Right atrium auricular region (tissue), 2 donors: ENCODE measurements at regions not wholly inside any gene's neighbourhood (a gene's known extent, or its start where the extent isn't known, plus 50 kb on each side); places are given as distances from the start of the nearest gene placed in this dataset.

Experiments
- DNase-seq: peaks from one replicate; pipeline ENCODE4 v3.0.0-alpha.2; 2019; ENCODE audit warnings: low spot score
- H3K27ac ChIP-seq, 2 donors: fragments of 200-600 bp; sonication (generic); 1 replicate in 1 of 2; 2 replicates in 1 of 2; pipeline ENCODE4 v1.5.1; 2016 to 2019
- H3K27me3 ChIP-seq, 2 donors: fragments of 200-600 bp; sonication (generic); one replicate each; pipeline versions ENCODE4 v1.5.1 to v1.6.0; 2017 to 2019
- H3K36me3 ChIP-seq: fragments of 200-600 bp; sonication (generic); one replicate; pipeline ENCODE4 v1.5.1; 2016
- H3K4me1 ChIP-seq, 2 donors: fragments of 200-600 bp; sonication (generic); one replicate each; pipeline versions ENCODE4 v1.5.1 to v1.6.0; 2017 to 2019
- H3K4me3 ChIP-seq, 2 donors: fragments of 200-600 bp; sonication (generic); 1 replicate in 1 of 2; 2 replicates in 1 of 2; pipeline ENCODE4 v1.5.1; 2017 to 2019; ENCODE audit warnings: mild to moderate bottlenecking in 1 of 2, moderate library complexity in 1 of 2
- H3K9me3 ChIP-seq, 2 donors: fragments of 200-600 bp; sonication (generic); one replicate each; pipeline ENCODE4 v1.5.1; 2019
- CTCF ChIP-seq, 2 donors: fragments of 200-600 bp; sonication (generic); IDR thresholded peaks; one replicate each; pipeline ENCODE4 v1.5.1; 2019; ENCODE audit warnings: antibody characterized with exemption in 2 of 2

- H3K9me3 ChIP-seq = no peaks in the 10 kb centered on the region
- H3K27me3 ChIP-seq = no peaks in the 10 kb centered on the region
- no peaks in the 10 kb centered on the region for H3K36me3 ChIP-seq
- no peak overlapping the region for H3K4me3 ChIP-seq
- peaks cover 0 to 45% of the 10 kb centered on the region in 2 donors for H3K4me1 ChIP-seq
- no peak for TF ChIP-seq CTCF (IDR thresholded peaks at IDR 0.05)
- peak overlapping the region; percentile 26 to 61 for H3K27ac ChIP-seq
- no peak for DNase-seq
These were observed 86.5 kb downstream of the PSMG1 start for GRCh38 chr21:39096754-39097153.

GRCh38 chr21:39095681-39096080 is 87.6 kb downstream of the PSMG1 start:
- no peak overlapping the region for H3K4me3 ChIP-seq
- peak overlapping the region; percentile 26 to 51 for H3K27ac ChIP-seq
- H3K4me1 ChIP-seq = peaks cover 0 to 52% of the 10 kb centered on the region in 2 donors
- no peak for DNase-seq
- no peak for TF ChIP-seq CTCF (IDR thresholded peaks at IDR 0.05)
- H3K36me3 ChIP-seq = no peaks in the 10 kb centered on the region
- no peaks in the 10 kb centered on the region for H3K9me3 ChIP-seq
- no peaks in the 10 kb centered on the region for H3K27me3 ChIP-seq

GRCh38 chr21:39094847-39095579 is 88.2 kb downstream of the PSMG1 start:
- Histone ChIP-seq H3K27me3 (no peaks in the 10 kb centered on the region), H3K4me1 (peaks cover 0 to 52% of the 10 kb centered on the region in 2 donors), H3K4me3 (no peak overlapping the region), H3K36me3 (no peaks in the 10 kb centered on the region), H3K9me3 (no peaks in the 10 kb centered on the region), H3K27ac (peak overlapping the region; percentile 49 to 56)
- TF ChIP-seq CTCF (IDR thresholded peaks at IDR 0.05) = no peak
- DNase-seq = no peak

- DNase-seq = no peak
- Histone ChIP-seq H3K4me1 (peaks cover 0 to 52% of the 10 kb centered on the region in 2 donors), H3K9me3 (no peaks in the 10 kb centered on the region), H3K27ac (peak overlapping the region; percentile 49 to 56), H3K27me3 (no peaks in the 10 kb centered on the region), H3K36me3 (no peaks in the 10 kb centered on the region), H3K4me3 (no peak overlapping the region)
- TF ChIP-seq CTCF (IDR thresholded peaks at IDR 0.05) = no peak
These were observed 89.0 kb downstream of the PSMG1 start for GRCh38 chr21:39094087-39094780.

GRCh38 chr21:39093526-39093925 is 89.7 kb downstream of the PSMG1 start:
- Histone ChIP-seq H3K4me3 (no peak overlapping the region), H3K9me3 (no peaks in the 10 kb centered on the region), H3K27ac (peak overlapping the region; percentile 49 to 56), H3K4me1 (peaks cover 0 to 49% of the 10 kb centered on the region in 2 donors), H3K27me3 (no peaks in the 10 kb centered on the region), H3K36me3 (no peaks in the 10 kb centered on the region)
- no peak for TF ChIP-seq CTCF (IDR thresholded peaks at IDR 0.05)
- no peak for DNase-seq
